ENCODE measurements at regions not wholly inside any gene's neighbourhood (a gene's known extent, or its start where the extent isn't known, plus 50 kb on each side); places are given as distances from the start of the nearest gene placed in this dataset.
"Not testable (repeated sequence)": the region's sequence is repeated elsewhere in the genome, so short reads cannot be mapped to it uniquely, and the experiment has no call there.

- no peak for DNase-seq (ENCODE audit: low spot score)
Measured at GRCh38 chr2:138218397-138218796, 254.1 kb downstream of the HNMT start.

- DNase-seq (ENCODE audit: low spot score), result no peak
Measured at GRCh38 chr2:138219961-138220360, 255.7 kb downstream of the HNMT start.

- no peak for DNase-seq (ENCODE audit: low spot score)
Measured at GRCh38 chr2:138221358-138221757, 257.1 kb downstream of the HNMT start.

- DNase-seq (ENCODE audit: low spot score), result no peak
Measured at GRCh38 chr2:138223319-138223718, 259.0 kb downstream of the HNMT start.

GRCh38 chr2:138227195-138227594, 262.9 kb downstream of the HNMT start:
- no peak for DNase-seq (ENCODE audit: low spot score)

GRCh38 chr2:138228101-138228500, 263.8 kb downstream of the HNMT start:
- DNase-seq (ENCODE audit: low spot score), result no peak

- no peak for DNase-seq (ENCODE audit: low spot score)
Measured at GRCh38 chr2:138234265-138234664, 267.3 kb upstream of the SPOPL start.

- DNase-seq (ENCODE audit: low spot score), result no peak
Measured at GRCh38 chr2:138235041-138235440, 266.5 kb upstream of the SPOPL start.

GRCh38 chr2:138236142-138236541, 265.4 kb upstream of the SPOPL start:
- DNase-seq (ENCODE audit: low spot score), result no peak

GRCh38 chr2:138237667-138238384, 263.7 kb upstream of the SPOPL start:
- no peak for DNase-seq (ENCODE audit: low spot score)

GRCh38 chr2:138238908-138239307, 262.7 kb upstream of the SPOPL start:
- DNase-seq (ENCODE audit: low spot score), result no peak

- no peak for DNase-seq (ENCODE audit: low spot score)
Measured at GRCh38 chr2:138239902-138240491, 261.6 kb upstream of the SPOPL start.

- DNase-seq (ENCODE audit: low spot score), result no peak
Measured at GRCh38 chr2:138243372-138243771, 258.2 kb upstream of the SPOPL start.

- DNase-seq (ENCODE audit: low spot score), result no peak
Measured at GRCh38 chr2:138244501-138244925, 257.1 kb upstream of the SPOPL start.

- no peak for DNase-seq (ENCODE audit: low spot score)
Measured at GRCh38 chr2:138245310-138245709, 256.3 kb upstream of the SPOPL start.

- no peak for DNase-seq (ENCODE audit: low spot score)
Measured at GRCh38 chr2:138247302-138247701, 254.3 kb upstream of the SPOPL start.

- DNase-seq (ENCODE audit: low spot score), result no peak
Measured at GRCh38 chr2:138249207-138249606, 252.4 kb upstream of the SPOPL start.

- DNase-seq (ENCODE audit: low spot score), result not testable (repeated sequence)
Measured at GRCh38 chr2:138250843-138251320, 250.7 kb upstream of the SPOPL start.

- no peak for DNase-seq (ENCODE audit: low spot score)
Measured at GRCh38 chr2:138252587-138252986, 249.0 kb upstream of the SPOPL start.

GRCh38 chr2:138255670-138256069, 245.9 kb upstream of the SPOPL start:
- no peak for DNase-seq (ENCODE audit: low spot score)

- DNase-seq (ENCODE audit: low spot score), result no peak
Measured at GRCh38 chr2:138267161-138267901, 234.2 kb upstream of the SPOPL start.

GRCh38 chr2:138267902-138268254, 233.7 kb upstream of the SPOPL start:
- DNase-seq (ENCODE audit: low spot score), result no peak

- DNase-seq (ENCODE audit: low spot score), result no peak
Measured at GRCh38 chr2:138269765-138270164, 231.8 kb upstream of the SPOPL start.
